CD4-positive, CD25-positive, alpha-beta regulatory T cell (primary cell): ENCODE measurements at regions not wholly inside any gene's neighbourhood (a gene's known extent, or its start where the extent isn't known, plus 50 kb on each side); places are given as distances from the start of the nearest gene placed in this dataset.

Source experiments
- ATAC-seq, 2 donors: fragments of 150-1000 bp; cut with Tn5 transposase; one replicate each; pipeline ENCODE4 v1.10.0; 2021; ENCODE audit warnings: low read depth in 2 of 2, moderate number of reproducible peaks in 2 of 2, moderate library complexity in 1 of 2
- DNase-seq, 3 donors: peaks; one replicate each; pipeline versions ENCODE4 v3.0.0 to v3.0.0-alpha.2; 2012 to 2022; ENCODE audit warnings: mixed read lengths in 1 of 3
- H3K27ac ChIP-seq: one replicate; pipeline ENCODE4 v1.7.0; 2013; ENCODE audit warnings: mild to moderate bottlenecking, low read length; ENCODE audit not compliant: insufficient read depth, poor library complexity, severe bottlenecking
- H3K27me3 ChIP-seq: one replicate; pipeline ENCODE4 v1.7.0; 2013; ENCODE audit warnings: low read length; ENCODE audit not compliant: control insufficient read depth, insufficient read depth
- H3K36me3 ChIP-seq: one replicate; pipeline ENCODE4 v1.7.0; 2013; ENCODE audit warnings: mild to moderate bottlenecking, low read length, moderate library complexity; ENCODE audit not compliant: control insufficient read depth, insufficient read depth
- H3K4me1 ChIP-seq: 2 replicates; pipeline ENCODE4 v1.7.0; 2013; ENCODE audit warnings: mild to moderate bottlenecking, low read length; ENCODE audit not compliant: insufficient read depth, control insufficient read depth, poor library complexity, severe bottlenecking
- H3K4me3 ChIP-seq: one replicate; pipeline ENCODE4 v1.7.0; 2013; ENCODE audit warnings: low read depth, mild to moderate bottlenecking, low read length, moderate library complexity
- H3K9me3 ChIP-seq, 2 experiments: 1 replicate in 1 of 2; 2 replicates in 1 of 2; pipeline ENCODE4 v1.7.0; 2013; ENCODE audit warnings: low read length in 2 of 2, mild to moderate bottlenecking in 1 of 2, moderate library complexity in 1 of 2; ENCODE audit not compliant: control insufficient read depth in 2 of 2
- H3K27ac Mint-ChIP-seq, 3 donors: one replicate each; pipeline ENCODE4 v1.8.0; 2020 to 2022; ENCODE audit warnings: mild to moderate bottlenecking in 3 of 3, mixed read lengths in 3 of 3, moderate library complexity in 2 of 3
- H3K27me3 Mint-ChIP-seq: one replicate; pipeline ENCODE4 v1.8.0; 2022; ENCODE audit warnings: mild to moderate bottlenecking, mixed read lengths
- H3K36me3 Mint-ChIP-seq: one replicate; pipeline ENCODE4 v1.8.0; 2020; ENCODE audit warnings: mixed read lengths
- H3K4me1 Mint-ChIP-seq, 4 donors: one replicate each; pipeline ENCODE4 v1.8.0; 2020 to 2022; ENCODE audit warnings: mixed read lengths in 4 of 4, mild to moderate bottlenecking in 1 of 4
- H3K4me3 Mint-ChIP-seq, 4 donors: one replicate each; pipeline ENCODE4 v1.8.0; 2020 to 2022; ENCODE audit warnings: mild to moderate bottlenecking in 4 of 4, mixed read lengths in 4 of 4, moderate library complexity in 3 of 4
- H3K9me3 Mint-ChIP-seq, 7 donors: one replicate each; pipeline ENCODE4 v1.8.0; 2020 to 2022; ENCODE audit warnings: mixed read lengths in 7 of 7, mild to moderate bottlenecking in 3 of 7, moderate library complexity in 2 of 7

DNA sequence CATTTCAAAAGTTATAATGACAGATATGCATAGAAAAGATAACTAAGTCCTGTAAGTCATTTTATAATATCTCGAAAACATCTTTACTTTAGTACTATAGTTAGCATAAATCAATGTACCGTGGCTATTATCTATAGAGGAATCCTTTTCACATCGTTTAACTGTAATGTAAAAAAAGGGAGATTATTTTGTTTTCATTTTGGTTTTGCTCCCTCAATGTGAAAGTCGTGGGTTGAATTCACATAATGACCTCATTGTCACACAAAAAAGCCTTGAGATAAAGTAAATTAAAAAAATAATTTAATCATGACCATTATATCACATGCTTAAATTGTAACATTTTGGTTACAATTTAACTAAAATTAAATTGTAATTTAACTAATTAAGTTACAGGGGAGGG, 560.5 kb upstream of the POT1 start:
- no peaks in the 10 kb centered on the region for H3K9me3 ChIP-seq
- no peaks in the 10 kb centered on the region for H3K27me3 Mint-ChIP-seq
- ATAC-seq (no peak), DNase-seq (no peak)
- H3K27ac Mint-ChIP-seq: no peak overlapping the region
- H3K4me1 ChIP-seq: no peaks in the 10 kb centered on the region
- H3K27me3 ChIP-seq: no peaks in the 10 kb centered on the region
- no peak overlapping the region for H3K4me3 ChIP-seq
- H3K9me3 Mint-ChIP-seq: peaks cover 0 to 5% (median 1%) of the 10 kb centered on the region in 7 donors
- H3K4me1 Mint-ChIP-seq: no peaks in the 10 kb centered on the region
- no peak overlapping the region for H3K27ac ChIP-seq
- H3K36me3 ChIP-seq: no peaks in the 10 kb centered on the region
- H3K36me3 Mint-ChIP-seq: no peaks in the 10 kb centered on the region
- no peak overlapping the region for H3K4me3 Mint-ChIP-seq

GRCh38 chr7:125485223-125485622, 555.6 kb upstream of the POT1 start:
- DNase-seq: no peak
- H3K27me3 Mint-ChIP-seq: no peaks in the 10 kb centered on the region
- ATAC-seq: no peak
- Histone ChIP-seq H3K4me3 (no peak overlapping the region), H3K27me3 (no peaks in the 10 kb centered on the region), H3K36me3 (no peaks in the 10 kb centered on the region), H3K4me1 (no peaks in the 10 kb centered on the region), H3K27ac (no peak overlapping the region), H3K9me3 (no peaks in the 10 kb centered on the region)
- no peaks in the 10 kb centered on the region for H3K36me3 Mint-ChIP-seq
- no peak overlapping the region for H3K4me3 Mint-ChIP-seq
- no peaks in the 10 kb centered on the region for H3K4me1 Mint-ChIP-seq
- H3K9me3 Mint-ChIP-seq: peaks cover 0 to 5% (median 0%) of the 10 kb centered on the region in 7 donors
- no peak overlapping the region for H3K27ac Mint-ChIP-seq

DNA sequence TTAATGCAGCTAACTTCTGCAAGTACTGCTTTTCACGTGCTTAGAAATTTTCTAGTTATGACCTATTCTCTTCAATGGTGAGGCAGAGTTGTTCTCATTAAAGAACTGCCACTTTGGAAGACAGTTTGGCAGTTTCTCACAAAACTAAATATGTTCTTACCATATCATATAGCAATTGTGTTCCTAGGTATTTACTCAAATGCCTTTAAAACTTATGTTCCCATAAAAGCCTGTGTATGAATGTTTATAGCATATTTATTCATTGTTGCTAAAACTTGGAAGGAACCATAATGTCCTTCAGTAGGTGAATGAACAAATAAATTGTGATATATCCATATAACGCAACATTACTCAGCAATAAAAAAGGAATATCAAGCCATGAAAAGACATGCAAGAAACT, 555.1 kb upstream of the POT1 start:
- Histone ChIP-seq H3K9me3 (no peaks in the 10 kb centered on the region), H3K27me3 (no peaks in the 10 kb centered on the region), H3K4me1 (no peaks in the 10 kb centered on the region), H3K36me3 (no peaks in the 10 kb centered on the region), H3K27ac (no peak overlapping the region), H3K4me3 (no peak overlapping the region)
- Mint-ChIP-seq H3K27ac (no peak overlapping the region), H3K27me3 (no peaks in the 10 kb centered on the region), H3K36me3 (no peaks in the 10 kb centered on the region), H3K4me1 (no peaks in the 10 kb centered on the region), H3K4me3 (no peak overlapping the region), H3K9me3 (peaks cover 0 to 5% (median 0%) of the 10 kb centered on the region in 7 donors)
- DNase-seq (no peak), ATAC-seq (no peak)

DNA sequence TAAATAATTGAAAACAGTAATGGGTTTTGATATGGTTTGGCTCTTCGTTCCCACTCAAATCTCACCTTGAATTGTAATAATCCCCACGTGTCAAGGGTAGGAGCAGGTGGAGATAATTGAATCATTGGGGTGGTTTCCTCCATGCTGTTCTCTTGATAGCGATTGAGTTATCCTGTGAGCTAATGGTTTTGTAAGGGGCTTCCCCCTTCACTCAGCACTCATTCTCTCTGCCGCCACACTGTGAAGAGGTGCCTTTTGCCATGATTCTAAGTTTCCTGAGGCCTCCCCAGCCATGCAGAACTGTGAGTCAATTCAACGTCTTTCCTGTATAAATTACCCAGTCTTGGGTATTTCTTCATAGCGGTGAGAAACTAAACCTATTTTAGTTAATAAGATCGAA, 551.7 kb upstream of the POT1 start:
- ATAC-seq: no peak
- Histone ChIP-seq H3K4me1 (no peaks in the 10 kb centered on the region), H3K27ac (no peak overlapping the region), H3K36me3 (no peaks in the 10 kb centered on the region), H3K4me3 (no peak overlapping the region), H3K27me3 (no peaks in the 10 kb centered on the region), H3K9me3 (no peaks in the 10 kb centered on the region)
- H3K4me1 Mint-ChIP-seq: no peaks in the 10 kb centered on the region
- H3K36me3 Mint-ChIP-seq: no peaks in the 10 kb centered on the region
- peaks cover 0 to 6% (median 0%) of the 10 kb centered on the region in 7 donors for H3K9me3 Mint-ChIP-seq
- no peak overlapping the region for H3K27ac Mint-ChIP-seq
- no peaks in the 10 kb centered on the region for H3K27me3 Mint-ChIP-seq
- DNase-seq: no peak
- no peak overlapping the region for H3K4me3 Mint-ChIP-seq

GRCh38 chr7:125480762-125481161, 551.1 kb upstream of the POT1 start:
- ATAC-seq (no peak), DNase-seq (no peak)
- no peaks in the 10 kb centered on the region for H3K36me3 Mint-ChIP-seq
- Histone ChIP-seq H3K27ac (no peak overlapping the region), H3K4me3 (no peak overlapping the region), H3K4me1 (no peaks in the 10 kb centered on the region), H3K27me3 (no peaks in the 10 kb centered on the region), H3K9me3 (no peaks in the 10 kb centered on the region), H3K36me3 (no peaks in the 10 kb centered on the region)
- no peaks in the 10 kb centered on the region for H3K4me1 Mint-ChIP-seq
- H3K4me3 Mint-ChIP-seq: no peak overlapping the region
- H3K27me3 Mint-ChIP-seq: no peaks in the 10 kb centered on the region
- H3K27ac Mint-ChIP-seq: no peak overlapping the region
- H3K9me3 Mint-ChIP-seq: peaks cover 0 to 6% (median 0%) of the 10 kb centered on the region in 7 donors

DNA sequence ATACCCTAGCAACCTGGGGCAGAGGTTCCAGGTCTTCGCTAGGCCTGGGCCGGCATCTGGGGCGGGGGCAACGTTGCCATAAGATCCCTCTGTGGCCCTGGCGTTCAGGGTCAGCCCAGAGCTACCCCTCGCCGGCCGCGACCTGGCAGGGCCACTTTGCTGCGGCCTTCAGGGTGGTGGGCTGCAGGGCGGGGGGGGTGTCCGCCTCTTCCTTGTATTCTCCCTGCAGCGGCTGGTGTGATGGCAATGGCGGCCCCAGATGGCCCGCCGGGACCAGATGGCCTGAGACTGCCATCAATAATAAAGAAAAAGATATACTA, 539.2 kb upstream of the POT1 start:
- no peak overlapping the region for H3K4me3 Mint-ChIP-seq

DNA sequence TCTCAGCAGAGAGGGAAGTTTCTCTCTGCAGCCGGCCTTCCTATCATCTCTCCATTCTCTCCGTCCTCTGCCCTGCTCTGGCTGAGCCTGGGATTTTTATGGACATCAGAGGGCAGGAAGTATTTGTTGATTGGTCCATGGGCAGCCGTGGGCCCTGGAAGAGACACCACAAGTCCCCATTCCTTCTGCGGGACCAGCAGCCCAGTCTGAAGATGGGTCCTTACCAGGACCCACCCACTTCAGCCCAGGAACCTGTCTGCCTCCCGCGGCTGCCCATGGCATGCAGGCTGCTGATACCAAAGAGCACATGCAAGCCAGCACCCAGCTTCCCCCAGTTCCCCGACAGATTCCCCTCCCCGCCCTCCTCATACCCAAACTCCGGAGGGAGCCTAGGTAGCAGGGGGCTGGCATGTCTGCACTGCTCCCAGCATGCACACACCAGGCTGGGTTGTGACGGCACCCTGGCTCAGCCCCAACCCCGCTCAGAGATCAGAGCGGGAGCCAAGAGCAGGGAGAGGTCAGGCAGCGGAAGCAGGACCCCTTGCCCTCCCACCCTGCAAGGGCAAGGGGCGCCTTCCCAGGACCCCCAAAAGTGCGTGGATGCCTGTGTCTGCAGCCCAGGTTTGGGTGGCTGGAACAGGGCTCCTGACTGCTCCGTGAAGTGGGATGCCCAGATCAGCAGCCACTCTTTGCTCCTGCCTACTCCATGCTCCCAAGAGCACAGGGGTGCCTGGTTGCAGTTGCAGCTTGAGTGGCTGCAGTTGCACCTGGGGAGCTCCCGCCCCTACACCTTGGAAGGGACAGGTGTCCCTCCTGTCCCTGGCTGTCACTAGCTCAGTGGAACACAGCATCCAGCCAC, 538.6 kb upstream of the POT1 start:
- Mint-ChIP-seq H3K36me3 (no peaks in the 10 kb centered on the region), H3K27ac (no peak overlapping the region), H3K4me3 (no peak overlapping the region), H3K27me3 (no peaks in the 10 kb centered on the region), H3K4me1 (peaks cover 0 to 7% (median 0%) of the 10 kb centered on the region in 4 donors), H3K9me3 (peaks cover 1 to 6% (median 4%) of the 10 kb centered on the region in 7 donors)
- peaks cover 0 to 6% of the 10 kb centered on the region in 2 experiments for H3K9me3 ChIP-seq
- no peaks in the 10 kb centered on the region for H3K4me1 ChIP-seq
- no peak overlapping the region for H3K27ac ChIP-seq
- ATAC-seq: no peak
- no peak for DNase-seq
- no peaks in the 10 kb centered on the region for H3K27me3 ChIP-seq
- no peak overlapping the region for H3K4me3 ChIP-seq
- H3K36me3 ChIP-seq: no peaks in the 10 kb centered on the region

More for the DNA sequence above, 539.2 kb upstream of the POT1 start:
- Histone ChIP-seq H3K27me3 (no peaks in the 10 kb centered on the region), H3K36me3 (no peaks in the 10 kb centered on the region), H3K4me1 (no peaks in the 10 kb centered on the region), H3K27ac (no peak overlapping the region), H3K4me3 (no peak overlapping the region), H3K9me3 (peaks cover 0 to 6% of the 10 kb centered on the region in 2 experiments)
- H3K36me3 Mint-ChIP-seq: no peaks in the 10 kb centered on the region
- no peak overlapping the region for H3K27ac Mint-ChIP-seq
- no peak for ATAC-seq
- no peaks in the 10 kb centered on the region for H3K27me3 Mint-ChIP-seq
- no peak for DNase-seq
- peaks cover under 1 to 6% (median 2%) of the 10 kb centered on the region in 7 donors for H3K9me3 Mint-ChIP-seq
- H3K4me1 Mint-ChIP-seq: peaks cover 0 to 7% (median 0%) of the 10 kb centered on the region in 4 donors

GRCh38 chr7:125465527-125465926, 535.9 kb upstream of the POT1 start:
- DNase-seq: no peak
- H3K4me1 ChIP-seq: no peaks in the 10 kb centered on the region
- Mint-ChIP-seq H3K9me3 (peaks cover 0 to 13% (median 3%) of the 10 kb centered on the region in 7 donors), H3K4me1 (peaks cover 0 to 3% (median 0%) of the 10 kb centered on the region in 4 donors), H3K27me3 (no peaks in the 10 kb centered on the region), H3K4me3 (no peak overlapping the region), H3K27ac (no peak overlapping the region), H3K36me3 (no peaks in the 10 kb centered on the region)
- H3K27ac ChIP-seq: no peak overlapping the region
- H3K9me3 ChIP-seq: peaks cover 0 to 6% of the 10 kb centered on the region in 2 experiments
- no peaks in the 10 kb centered on the region for H3K27me3 ChIP-seq
- H3K4me3 ChIP-seq: no peak overlapping the region
- no peak for ATAC-seq
- no peaks in the 10 kb centered on the region for H3K36me3 ChIP-seq
